SK-N-SH (cell line): ENCODE measurements at regions not wholly inside any gene's neighbourhood (a gene's known extent, or its start where the extent isn't known, plus 50 kb on each side); places are given as distances from the start of the nearest gene placed in this dataset.

ENCODE experiments used
- CTCF ChIA-PET: fragments of 300-600, 350-600 bp; formaldehyde crosslinking; extraction: SDS; loops from one replicate; lab custom pipeline; 2021; lab: Yijun Ruan, JAX
- POLR2A ChIA-PET: fragments of 350-600 bp; sonication (Branson Sonifier 250); formaldehyde crosslinking; extraction: SDS; loops from one replicate; lab custom pipeline; 2020; ENCODE audit warnings: antibody characterized with exemption, inconsistent platforms; lab: Yijun Ruan, JAX
- DNase-seq: peaks from one replicate; pipeline ENCODE4 v3.0.0; 2012
- H2AFZ ChIP-seq: fragments of 200-600 bp; sonication (generic); 2 replicates; pipeline ENCODE4 v1.8.1; 2016; ENCODE audit warnings: antibody characterized with exemption, mild to moderate bottlenecking, low read depth
- H3F3A ChIP-seq: fragments of 200-600 bp; sonication (generic); replicated peaks from 2 replicates; pipeline ENCODE3; 2016; ENCODE audit warnings: antibody characterized with exemption, mild to moderate bottlenecking; ENCODE audit not compliant: insufficient read depth
- H3K27ac ChIP-seq, 2 experiments: fragments of 200-500 bp in 1 of 2; fragments of 200-600 bp in 1 of 2; sonication (Bioruptor generic) in 1 of 2; sonication (generic), shearing (Covaris generic) in 1 of 2; 2 replicates each; pipeline versions ENCODE4 v1.5.1 to v1.6.1; 2014 to 2016; ENCODE audit warnings: low read depth in 2 of 2, inconsistent platforms in 1 of 2, low read length in 1 of 2, mild to moderate bottlenecking in 1 of 2, mixed read lengths in 1 of 2
- H3K27me3 ChIP-seq: fragments of 200-600 bp; sonication (generic), shearing (Covaris generic); 2 replicates; pipeline ENCODE4 v1.6.1; 2016; ENCODE audit warnings: mixed run types; ENCODE audit not compliant: insufficient read depth
- H3K36me3 ChIP-seq, 2 experiments: fragments of 200-500 bp in 1 of 2; fragments of 200-600 bp in 1 of 2; sonication (Bioruptor generic) in 1 of 2; sonication (generic) in 1 of 2; replicated peaks in 1 of 2; 2 replicates each; pipeline versions ENCODE3 to v1.5.1; 2014 to 2016; ENCODE audit warnings: low read length in 1 of 2, mild to moderate bottlenecking in 1 of 2; ENCODE audit not compliant: insufficient read depth in 2 of 2, control insufficient read depth in 1 of 2
- H3K4me1 ChIP-seq, 2 experiments: fragments of 200-500 bp in 1 of 2; fragments of 200-600 bp in 1 of 2; sonication (Bioruptor generic) in 1 of 2; sonication (generic), shearing (Covaris generic) in 1 of 2; 2 replicates each; pipeline versions ENCODE4 v1.5.1 to v1.6.1; 2014 to 2016; ENCODE audit warnings: low read depth in 1 of 2, low read length in 1 of 2, mixed run types in 1 of 2; ENCODE audit not compliant: insufficient read depth in 2 of 2, control insufficient read depth in 1 of 2
- H3K4me2 ChIP-seq: fragments of 200-600 bp; sonication (generic), shearing (Covaris generic); 2 replicates; pipeline ENCODE4 v1.6.1; 2017; ENCODE audit warnings: mixed run types
- H3K4me3 ChIP-seq, 2 experiments: fragments of 200-500 bp in 1 of 2; fragments of 200-600 bp in 1 of 2; sonication (Bioruptor generic) in 1 of 2; sonication (generic), shearing (Covaris generic) in 1 of 2; 2 replicates each; pipeline versions ENCODE4 v1.5.1 to v1.8.1; 2014 to 2016; ENCODE audit warnings: low read depth in 2 of 2, inconsistent platforms in 1 of 2, low read length in 1 of 2, mild to moderate bottlenecking in 1 of 2, mixed read lengths in 1 of 2, moderate library complexity in 1 of 2
- H3K79me2 ChIP-seq: fragments of 200-600 bp; sonication (generic); 2 replicates; pipeline ENCODE4 v1.8.1; 2017; ENCODE audit warnings: mild to moderate bottlenecking; ENCODE audit not compliant: insufficient read depth
- H3K9ac ChIP-seq: fragments of 200-600 bp; sonication (generic); 2 replicates; pipeline ENCODE4 v1.6.1; 2017; ENCODE audit warnings: mixed run types
- H3K9me2 ChIP-seq: fragments of 200-600 bp; sonication (generic); 2 replicates; pipeline ENCODE4 v1.6.1; 2017; ENCODE audit warnings: mixed run types
- H3K9me3 ChIP-seq: fragments of 200-600 bp; sonication (generic); 2 replicates; pipeline ENCODE4 v1.6.1; 2017; ENCODE audit warnings: mixed run types, mild to moderate bottlenecking, moderate library complexity
- H4K20me1 ChIP-seq: fragments of 200-600 bp; sonication (generic); 2 replicates; pipeline ENCODE4 v1.6.1; 2017; ENCODE audit warnings: mild to moderate bottlenecking, mixed run types; ENCODE audit not compliant: insufficient read depth
- CHD2 ChIP-seq: fragments of 150-350 bp; IDR thresholded peaks from 2 replicates; pipeline ENCODE4 v1.6.1; 2018; ENCODE audit warnings: low read length; ENCODE audit not compliant: partially characterized antibody
- CTCF ChIP-seq: fragments of 200-600 bp; sonication (generic); IDR thresholded peaks from 2 replicates; pipeline ENCODE4 v1.6.1; 2017; ENCODE audit warnings: antibody characterized with exemption, mild to moderate bottlenecking, moderate library complexity
- EP300 ChIP-seq, 2 experiments: IDR thresholded peaks; 2 replicates each; pipeline versions ENCODE4 v1.4.0 to v1.6.1; 2012; ENCODE audit warnings: borderline replicate concordance in 1 of 2, low read depth in 1 of 2, low read length in 1 of 2
- FOSL2 ChIP-seq: IDR thresholded peaks from 2 replicates; pipeline ENCODE4 v1.4.0; 2012; ENCODE audit warnings: low read depth, mild to moderate bottlenecking, moderate library complexity, borderline replicate concordance
- FOXJ3 ChIP-seq: sonication (generic); formaldehyde crosslinking; IDR thresholded peaks from 2 replicates; pipeline ENCODE4 v1.5.1; 2020; ENCODE audit warnings: mild to moderate bottlenecking, missing genetic modification reagents
- FOXM1 ChIP-seq: IDR thresholded peaks from 2 replicates; pipeline ENCODE4 v1.4.0; 2012; ENCODE audit warnings: low read depth, mild to moderate bottlenecking
- GATA2 ChIP-seq: sonication (generic); formaldehyde crosslinking; IDR thresholded peaks from 2 replicates; pipeline ENCODE4 v1.5.0; 2020; ENCODE audit warnings: mild to moderate bottlenecking, missing genetic modification reagents
- JUND ChIP-seq: IDR thresholded peaks from 2 replicates; pipeline ENCODE4 v1.4.0; 2012
- MAX ChIP-seq: IDR thresholded peaks from 2 replicates; pipeline ENCODE4 v1.4.0; 2012; ENCODE audit warnings: low read depth
- MEF2A ChIP-seq: IDR thresholded peaks from 2 replicates; pipeline ENCODE4 v1.4.0; 2012; ENCODE audit warnings: low read depth, borderline replicate concordance
- MXI1 ChIP-seq: IDR thresholded peaks from 2 replicates; pipeline ENCODE4 v1.6.1; 2012; ENCODE audit warnings: mild to moderate bottlenecking, low read depth, low read length, improper control_type of control experiment
- NFIC ChIP-seq: IDR thresholded peaks from 2 replicates; pipeline ENCODE4 v1.4.0; 2012; ENCODE audit warnings: borderline replicate concordance
- NRF1 ChIP-seq: IDR thresholded peaks from 2 replicates; pipeline ENCODE4 v1.6.1; 2012; ENCODE audit warnings: low read depth, mild to moderate bottlenecking, low read length
- PBX3 ChIP-seq: IDR thresholded peaks from 2 replicates; pipeline ENCODE4; 2012
- RCOR1 ChIP-seq: fragments of 150-350 bp; IDR thresholded peaks from 2 replicates; pipeline ENCODE4 v1.6.1; 2017; ENCODE audit warnings: antibody characterized with exemption, low read length
- REST ChIP-seq: IDR thresholded peaks from 2 replicates; pipeline ENCODE4 v1.6.1; 2012; ENCODE audit warnings: mild to moderate bottlenecking, low read depth, low read length, moderate library complexity
- RFX5 ChIP-seq: IDR thresholded peaks from 2 replicates; pipeline ENCODE4 v1.6.1; 2012; ENCODE audit warnings: mild to moderate bottlenecking, improper control_type of control experiment, low read length
- RXRA ChIP-seq: IDR thresholded peaks from 2 replicates; pipeline ENCODE4 v1.4.0; 2012; ENCODE audit warnings: low read depth, mild to moderate bottlenecking, borderline replicate concordance
- SMC3 ChIP-seq: IDR thresholded peaks from 2 replicates; pipeline ENCODE4 v1.6.1; 2012; ENCODE audit warnings: low read depth, low read length, improper control_type of control experiment
- TCF12 ChIP-seq: IDR thresholded peaks from 2 replicates; pipeline ENCODE4 v1.4.0; 2012
- USF1 ChIP-seq: IDR thresholded peaks from 2 replicates; pipeline ENCODE4 v1.4.0; 2012; ENCODE audit warnings: low read depth, borderline replicate concordance
- USF2 ChIP-seq: fragments of 150-350 bp; IDR thresholded peaks from 2 replicates; pipeline ENCODE4 v1.6.1; 2017; ENCODE audit warnings: antibody characterized with exemption, low read length, low read depth, borderline replicate concordance
- YY1 ChIP-seq: IDR thresholded peaks from 2 replicates; pipeline ENCODE4 v1.4.0; 2012; ENCODE audit warnings: low read depth, mild to moderate bottlenecking
- WGBS: methylation state at CpG from one replicate; pipeline ENCODE4 v1.1.6; 2017; ENCODE audit warnings: low lambda C conversion rate; 5-methylcytosine and 5-hydroxymethylcytosine counted together

- no peaks in the 10 kb centered on the region for H3K27me3 ChIP-seq
- no peak overlapping the region for H2AFZ ChIP-seq
- H3K9ac ChIP-seq = no peak overlapping the region
- no peaks in the 10 kb centered on the region for H4K20me1 ChIP-seq
- H3K4me1 ChIP-seq = no peaks in the 10 kb centered on the region
- H3K79me2 ChIP-seq = no peaks in the 10 kb centered on the region
- no peaks in the 10 kb centered on the region for H3K36me3 ChIP-seq
- no peak for DNase-seq
- no peaks in the 10 kb centered on the region for H3K9me2 ChIP-seq
- H3K9me3 ChIP-seq = no peaks in the 10 kb centered on the region
- CTCF ChIA-PET = interaction anchor here (1.1 kb wide), 1 partner anchor 21 kb away, joined by 4 read pairs; no protein-coding TSS in a partner anchor
- TF ChIP-seq CTCF (no peak), YY1 (no peak), FOSL2 (no peak), USF1 (no peak), MXI1 (no peak), RFX5 (no peak), JUND (no peak), NFIC (no peak), TCF12 (no peak), NRF1 (no peak), FOXJ3 (CRISPR knock-in tag) (no peak), MEF2A (no peak), GATA2 (CRISPR knock-in tag) (no peak)
- no peak overlapping the region for H3K4me3 ChIP-seq
- H3K4me2 ChIP-seq = no peak overlapping the region
- POLR2A ChIA-PET = no interaction called here
- no peak overlapping the region for H3K27ac ChIP-seq
- no peaks in the 10 kb centered on the region for H3F3A ChIP-seq
Measured at GRCh38 chr11:82246926-82247325, 486.7 kb downstream of the FAM181B start.

- Histone ChIP-seq H3K27ac (no peak overlapping the region), H3K4me2 (no peak overlapping the region), H3F3A (no peaks in the 10 kb centered on the region), H3K79me2 (no peaks in the 10 kb centered on the region), H2AFZ (no peak overlapping the region), H3K9ac (no peak overlapping the region), H3K9me2 (no peaks in the 10 kb centered on the region), H3K4me1 (no peaks in the 10 kb centered on the region), H3K36me3 (no peaks in the 10 kb centered on the region), H3K4me3 (no peak overlapping the region), H3K27me3 (no peaks in the 10 kb centered on the region), H3K9me3 (no peaks in the 10 kb centered on the region), H4K20me1 (no peaks in the 10 kb centered on the region)
- DNase-seq = no peak
- CTCF ChIA-PET = no interaction called here
- 0% methylated on average over 3 of the region's 5 CpGs for WGBS
- POLR2A ChIA-PET = no interaction called here
- TF ChIP-seq RCOR1 (no peak), CHD2 (no peak), FOXM1 (no peak), USF2 (no peak), FOXJ3 (CRISPR knock-in tag) (no peak), MAX (no peak), PBX3 (no peak), YY1 (no peak), SMC3 (no peak), EP300 (IDR thresholded peaks at IDR 0.05; ENCODE audit: borderline replicate concordance in 1 of 2, low read depth in 1 of 2, low read length in 1 of 2) (no peak), RXRA (no peak), REST (no peak), GATA2 (CRISPR knock-in tag) (no peak)
Measured at GRCh38 chr11:82239498-82239897, 494.2 kb downstream of the FAM181B start.
